Tibial nerve (tissue), 4 donors: ENCODE measurements at regions not wholly inside any gene's neighbourhood (a gene's known extent, or its start where the extent isn't known, plus 50 kb on each side); places are given as distances from the start of the nearest gene placed in this dataset.

Source experiments
- DNase-seq, 2 donors: peaks; one replicate each; pipeline ENCODE4 v3.0.0-alpha.2; 2019; ENCODE audit warnings: low spot score in 2 of 2
- H3K27ac ChIP-seq, 4 donors: fragments of 200-600 bp; sonication (generic) in 3 of 4; one replicate each; pipeline ENCODE4 v1.5.1; 2017 to 2019; ENCODE audit warnings: mild to moderate bottlenecking in 1 of 4
- H3K27me3 ChIP-seq, 2 donors: fragments of 200-600 bp; sonication (generic) in 1 of 2; one replicate each; pipeline versions ENCODE4 v1.5.1 to v1.6.0; 2017 to 2019
- H3K36me3 ChIP-seq, 3 donors: fragments of 200-600 bp; sonication (generic); one replicate each; pipeline ENCODE4 v1.5.1; 2018 to 2019
- H3K4me1 ChIP-seq, 4 donors: fragments of 200-600 bp; sonication (generic) in 3 of 4; one replicate each; pipeline ENCODE4 v1.5.1; 2017 to 2019
- H3K4me3 ChIP-seq, 4 donors: fragments of 200-600 bp; sonication (generic) in 3 of 4; one replicate each; pipeline ENCODE4 v1.5.1; 2017 to 2019; ENCODE audit warnings: mild to moderate bottlenecking in 1 of 4, moderate library complexity in 1 of 4
- H3K9me3 ChIP-seq, 4 donors: fragments of 200-600 bp; sonication (generic) in 3 of 4; one replicate each; pipeline ENCODE4 v1.5.1; 2017 to 2019
- CTCF ChIP-seq, 5 experiments: fragments of 200-600 bp in 3 of 5; fragments of 450-650 bp in 2 of 5; sonication (generic) in 3 of 5; IDR thresholded peaks; one replicate each; pipeline ENCODE4 v1.5.1; 2016 to 2019; ENCODE audit warnings: antibody characterized with exemption in 5 of 5, mild to moderate bottlenecking in 3 of 5, moderate library complexity in 2 of 5
- EP300 ChIP-seq, 2 donors: sonication (generic); formaldehyde crosslinking; IDR thresholded peaks; one replicate each; pipeline ENCODE4 v1.6.1; 2017; ENCODE audit warnings: antibody characterized with exemption in 2 of 2, mild to moderate bottlenecking in 1 of 2
- POLR2A ChIP-seq, 2 donors: fragments of 450-650 bp; IDR thresholded peaks; one replicate each; pipeline ENCODE4 v1.6.1; 2017; ENCODE audit warnings: antibody characterized with exemption in 2 of 2, mild to moderate bottlenecking in 2 of 2, moderate library complexity in 2 of 2
- WGBS, 2 donors: methylation state at CpG; one replicate each; pipeline ENCODE4 v1.1.5; 2018; 5-methylcytosine and 5-hydroxymethylcytosine counted together

GRCh38 chr6:140228491-140228890 is 854.0 kb upstream of the CITED2 start:
- no peak for TF ChIP-seq POLR2A (IDR thresholded peaks at IDR 0.05)
- no peak for TF ChIP-seq CTCF (IDR thresholded peaks at IDR 0.05)
- TF ChIP-seq EP300 (IDR thresholded peaks at IDR 0.05): no peak
- Histone ChIP-seq H3K36me3 (no peaks in the 10 kb centered on the region), H3K9me3 (peaks cover 0 to 3% (median 0%) of the 10 kb centered on the region in 4 donors), H3K4me3 (no peak overlapping the region), H3K27me3 (no peaks in the 10 kb centered on the region), H3K27ac (no peak overlapping the region), H3K4me1 (no peaks in the 10 kb centered on the region)
- DNase-seq: no peak
- WGBS, 2 donors: 95 to 98% methylated on average over 1 of the region's 1 CpG

- Histone ChIP-seq H3K9me3 (no peaks in the 10 kb centered on the region), H3K4me3 (no peak overlapping the region), H3K27ac (no peak overlapping the region), H3K36me3 (no peaks in the 10 kb centered on the region), H3K27me3 (no peaks in the 10 kb centered on the region), H3K4me1 (no peaks in the 10 kb centered on the region)
- DNase-seq: no peak
- TF ChIP-seq POLR2A (IDR thresholded peaks at IDR 0.05) (no peak), EP300 (IDR thresholded peaks at IDR 0.05) (no peak), CTCF (IDR thresholded peaks at IDR 0.05) (no peak)
Observed at GRCh38 chr6:140226637-140227036, 852.2 kb upstream of the CITED2 start.

- Histone ChIP-seq H3K27ac (no peak overlapping the region), H3K36me3 (no peaks in the 10 kb centered on the region), H3K9me3 (no peaks in the 10 kb centered on the region), H3K4me3 (no peak overlapping the region), H3K4me1 (no peaks in the 10 kb centered on the region), H3K27me3 (no peaks in the 10 kb centered on the region)
- WGBS, 2 donors: 72 to 80% methylated on average over 2 of the region's 2 CpGs
- TF ChIP-seq POLR2A (IDR thresholded peaks at IDR 0.05) (no peak), CTCF (IDR thresholded peaks at IDR 0.05) (no peak), EP300 (IDR thresholded peaks at IDR 0.05) (no peak)
- DNase-seq: no peak
Observed at GRCh38 chr6:140225701-140226436, 851.4 kb upstream of the CITED2 start.

- TF ChIP-seq POLR2A (IDR thresholded peaks at IDR 0.05) (no peak), EP300 (IDR thresholded peaks at IDR 0.05) (no peak), CTCF (IDR thresholded peaks at IDR 0.05) (no peak)
- Histone ChIP-seq H3K4me1 (no peaks in the 10 kb centered on the region), H3K27me3 (no peaks in the 10 kb centered on the region)
Observed at GRCh38 chr6:140217283-140217682, 842.8 kb upstream of the CITED2 start.

GRCh38 chr6:140209775-140210174 is 835.3 kb upstream of the CITED2 start:
- H3K27me3 ChIP-seq: no peaks in the 10 kb centered on the region
- H3K4me1 ChIP-seq: no peaks in the 10 kb centered on the region
- WGBS, 2 donors: 69 to 78% methylated on average over 1 of the region's 1 CpG
- no peaks in the 10 kb centered on the region for H3K36me3 ChIP-seq
- no peak overlapping the region for H3K27ac ChIP-seq
- no peak for TF ChIP-seq POLR2A (IDR thresholded peaks at IDR 0.05)
- no peak for TF ChIP-seq CTCF (IDR thresholded peaks at IDR 0.05)
- no peak for TF ChIP-seq EP300 (IDR thresholded peaks at IDR 0.05)
- H3K9me3 ChIP-seq: no peaks in the 10 kb centered on the region
- H3K4me3 ChIP-seq: no peak overlapping the region
- no peak for DNase-seq

More at GRCh38 chr6:140217283-140217682, 842.8 kb upstream of the CITED2 start:
- H3K27ac ChIP-seq: no peak overlapping the region
- DNase-seq: no peak
- no peaks in the 10 kb centered on the region for H3K36me3 ChIP-seq
- no peak overlapping the region for H3K4me3 ChIP-seq
- H3K9me3 ChIP-seq: peaks cover 0 to 32% (median 4%) of the 10 kb centered on the region in 4 donors
